ENCODE measurements at regions not wholly inside any gene's neighbourhood (a gene's known extent, or its start where the extent isn't known, plus 50 kb on each side); places are given as distances from the start of the nearest gene placed in this dataset.

GRCh38 chr15:98556321-98556720, 92.0 kb upstream of the IGF1R start:
- Histone ChIP-seq H3K36me3 (no peaks in the 10 kb centered on the region), H3K4me1 (no peaks in the 10 kb centered on the region), H3K4me3 (no peak overlapping the region), H3K9me3 (no peaks in the 10 kb centered on the region), H3K27ac (no peak overlapping the region), H3K27me3 (no peaks in the 10 kb centered on the region)
- TF ChIP-seq POLR2A (IDR thresholded peaks at IDR 0.05) (no peak), CTCF (IDR thresholded peaks at IDR 0.05) (no peak), POLR2AphosphoS5 (IDR thresholded peaks at IDR 0.05) (no peak)
- intact Hi-C loops (cut with DNase I; ENCODE audit: low total_unique reads) = no loop called here
- no peak for DNase-seq (ENCODE audit: low spot score in 2 of 2)

GRCh38 chr15:98560338-98560737, 88.0 kb upstream of the IGF1R start:
- Histone ChIP-seq H3K27me3 (no peaks in the 10 kb centered on the region), H3K4me3 (no peak overlapping the region), H3K27ac (no peak overlapping the region), H3K36me3 (no peaks in the 10 kb centered on the region), H3K9me3 (no peaks in the 10 kb centered on the region), H3K4me1 (no peaks in the 10 kb centered on the region)
- intact Hi-C loops (cut with DNase I; ENCODE audit: low total_unique reads) = no loop called here
- no peak for DNase-seq (ENCODE audit: low spot score in 2 of 2)
- TF ChIP-seq CTCF (IDR thresholded peaks at IDR 0.05) (no peak), POLR2A (IDR thresholded peaks at IDR 0.05) (no peak), POLR2AphosphoS5 (IDR thresholded peaks at IDR 0.05) (no peak)

- no peaks in the 10 kb centered on the region for H3K36me3 ChIP-seq
- no peak overlapping the region for H3K4me3 ChIP-seq
- DNase-seq (ENCODE audit: low spot score in 2 of 2) = no peak
- TF ChIP-seq CTCF (IDR thresholded peaks at IDR 0.05) (no peak), POLR2AphosphoS5 (IDR thresholded peaks at IDR 0.05) (no peak), POLR2A (IDR thresholded peaks at IDR 0.05) (no peak)
- no peaks in the 10 kb centered on the region for H3K9me3 ChIP-seq
- intact Hi-C loops (cut with DNase I; ENCODE audit: low total_unique reads) = no loop called here
- H3K27ac ChIP-seq = no peak overlapping the region
- no peaks in the 10 kb centered on the region for H3K27me3 ChIP-seq
- no peaks in the 10 kb centered on the region for H3K4me1 ChIP-seq
Measured at GRCh38 chr15:98561169-98561941, 87.0 kb upstream of the IGF1R start.

- Histone ChIP-seq H3K4me3 (no peak overlapping the region), H3K27ac (peak overlapping the region in 1 of 2 donors; percentile 0), H3K36me3 (no peaks in the 10 kb centered on the region), H3K27me3 (no peaks in the 10 kb centered on the region), H3K9me3 (no peaks in the 10 kb centered on the region), H3K4me1 (no peaks in the 10 kb centered on the region)
- TF ChIP-seq POLR2AphosphoS5 (IDR thresholded peaks at IDR 0.05) (no peak), CTCF (IDR thresholded peaks at IDR 0.05) (no peak), POLR2A (IDR thresholded peaks at IDR 0.05) (no peak)
- no peak for DNase-seq (ENCODE audit: low spot score in 2 of 2)
- intact Hi-C loops (cut with DNase I; ENCODE audit: low total_unique reads) = no loop called here
Measured at GRCh38 chr15:98562331-98562937, 85.9 kb upstream of the IGF1R start.

GRCh38 chr15:98565566-98565965, 82.8 kb upstream of the IGF1R start:
- intact Hi-C loops (cut with DNase I; ENCODE audit: low total_unique reads) = no loop called here
- Histone ChIP-seq H3K36me3 (no peaks in the 10 kb centered on the region), H3K4me3 (no peak overlapping the region), H3K27ac (no peak overlapping the region), H3K27me3 (no peaks in the 10 kb centered on the region), H3K9me3 (no peaks in the 10 kb centered on the region), H3K4me1 (no peaks in the 10 kb centered on the region)
- TF ChIP-seq POLR2A (IDR thresholded peaks at IDR 0.05) = no peak
- TF ChIP-seq CTCF (IDR thresholded peaks at IDR 0.05) = no peak
- no peak for TF ChIP-seq POLR2AphosphoS5 (IDR thresholded peaks at IDR 0.05)
- DNase-seq (ENCODE audit: low spot score in 2 of 2) = no peak
